K562 (cell line): ENCODE measurements at regions not wholly inside any gene's neighbourhood (a gene's known extent, or its start where the extent isn't known, plus 50 kb on each side); places are given as distances from the start of the nearest gene placed in this dataset.
A peak's percentile ranks its signal among the peaks of the same experiment; 100 is the strongest.

Source experiments
- ATF1 ChIP-seq, 2 experiments: fragments of 450-650 bp in 1 of 2; IDR thresholded peaks; 2 replicates each; pipeline ENCODE4 v1.6.1; 2016; ENCODE audit warnings: missing compliant biosample characterization in 1 of 2, missing genetic modification characterization in 1 of 2
- ATF4 ChIP-seq: fragments of 450-650 bp; formaldehyde crosslinking; IDR thresholded peaks from 2 replicates; pipeline ENCODE4 v1.4.0; 2022; ENCODE audit warnings: mild to moderate bottlenecking, moderate library complexity
- CHD4 ChIP-seq: fragments of 200-600 bp; sonication (generic); IDR thresholded peaks from 3 replicates; pipeline ENCODE4 v1.6.1; 2012; ENCODE audit warnings: low read depth, mild to moderate bottlenecking, mixed read lengths, low read length, inconsistent platforms; ENCODE audit not compliant: insufficient read depth, insufficient replicate concordance, poor library complexity, severe bottlenecking
- HOMEZ ChIP-seq: fragments of 250-450 bp; sonication (Bioruptor Pico); IDR thresholded peaks from 2 replicates; pipeline ENCODE4 v1.4.0; 2020; ENCODE audit warnings: mild to moderate bottlenecking, moderate library complexity
- JUNB ChIP-seq: fragments of 450-650 bp; formaldehyde crosslinking; conservative IDR thresholded peaks from 2 replicates; pipeline ENCODE4 v1.4.0; 2020; ENCODE audit warnings: mild to moderate bottlenecking
- MAZ ChIP-seq, 2 experiments: fragments of 450-650 bp in 1 of 2; sonication (generic) in 1 of 2; formaldehyde crosslinking; IDR thresholded peaks in 1 of 2; conservative IDR thresholded peaks in 1 of 2; 2 replicates each; pipeline versions ENCODE4 v1.4.0 to v1.5.0; 2020; ENCODE audit warnings: mild to moderate bottlenecking in 1 of 2, missing genetic modification reagents in 1 of 2
- NCOR1 ChIP-seq: fragments of 450-650 bp; IDR thresholded peaks from 2 replicates; pipeline ENCODE4 v1.6.1; 2016; ENCODE audit warnings: mild to moderate bottlenecking, moderate library complexity
- RBM22 ChIP-seq: fragments of 200-400 bp; formaldehyde crosslinking; IDR thresholded peaks from 2 replicates; pipeline ENCODE4 v1.6.1; 2018; ENCODE audit warnings: low read length, low read depth; ENCODE audit not compliant: poor library complexity, severe bottlenecking
- ZBTB1 ChIP-seq: sonication (generic); formaldehyde crosslinking; IDR thresholded peaks from 2 replicates; pipeline ENCODE4 v1.8.1; 2023; ENCODE audit warnings: missing genetic modification reagents, low read depth, mild to moderate bottlenecking, borderline replicate concordance
- ZBTB26 ChIP-seq: fragments of 450-650 bp; formaldehyde crosslinking; IDR thresholded peaks from 2 replicates; pipeline ENCODE4 v1.4.0; 2022; ENCODE audit warnings: missing genetic modification characterization
- ZNF408 ChIP-seq: fragments of 250-450 bp; sonication (Bioruptor Pico); IDR thresholded peaks from 2 replicates; pipeline ENCODE4 v1.4.0; 2020; ENCODE audit warnings: low read depth, mild to moderate bottlenecking, moderate library complexity
- ZNF518B ChIP-seq: fragments of 250-450 bp; sonication (Bioruptor Pico); IDR thresholded peaks from 2 replicates; pipeline ENCODE4 v1.5.0; 2021; ENCODE audit warnings: mild to moderate bottlenecking, moderate library complexity
- ZNF592 ChIP-seq: fragments of 450-650 bp; IDR thresholded peaks from 2 replicates; pipeline ENCODE4 v1.6.1; 2017; ENCODE audit warnings: antibody characterized with exemption, mild to moderate bottlenecking
- ZNF79 ChIP-seq: fragments of 250-450 bp; sonication (Bioruptor Pico); IDR thresholded peaks from 2 replicates; pipeline ENCODE4 v1.4.0; 2020; ENCODE audit warnings: low read depth, mild to moderate bottlenecking, moderate library complexity
- TF ChIP-seq, protein P1 (sequence below): fragments of 450-650 bp; formaldehyde crosslinking; IDR thresholded peaks from 2 replicates; pipeline ENCODE4 v1.4.0; 2020; ENCODE audit warnings: mild to moderate bottlenecking

DNA sequence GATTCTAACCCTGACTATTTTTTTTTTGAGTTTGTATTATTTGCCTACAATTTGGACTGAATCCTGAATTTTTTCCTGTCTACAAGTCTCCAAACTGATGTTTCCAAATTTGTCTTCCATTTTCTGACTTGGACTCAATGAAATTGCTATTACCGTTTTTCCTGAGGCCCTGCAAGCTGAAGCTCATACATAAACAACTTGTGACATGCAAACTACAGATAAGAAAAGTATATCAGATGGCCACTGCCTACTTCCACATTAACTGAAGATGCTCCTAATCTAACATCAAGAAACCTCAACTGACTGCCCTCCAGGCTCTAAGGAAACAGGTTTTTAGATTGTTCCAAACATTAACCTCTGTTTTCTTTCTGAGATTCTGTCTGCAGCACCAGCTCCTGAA, 51.1 kb upstream of the KLHDC7A start (continued):
- TF ChIP-seq HOMEZ (CRISPR knock-in tag) (no peak), ZNF518B (no peak), JUNB (CRISPR knock-in tag) (no peak), RBM22 (no peak), ATF4 (CRISPR knock-in tag) (peak; percentile 58; the same call in 1 of the 2 replicates), ZNF79 (CRISPR knock-in tag) (0 out of 2 replicates have a peak, but pooled peaks have one; percentile 43), ZNF592 (no peak), ZBTB1 (CRISPR knock-in tag) (no peak), MAZ (CRISPR knock-in tag; conservative IDR thresholded peaks at IDR 0.05 in 1 of 2, IDR thresholded peaks at IDR 0.05 in 1 of 2) (no peak), ZNF408 (CRISPR knock-in tag) (no peak), ZBTB26 (CRISPR knock-in tag) (no peak), NCOR1 (no peak), ATF1 (CRISPR knock-in tag; IDR thresholded peaks at IDR 0.05) (no peak), ATF1 (tag; IDR thresholded peaks at IDR 0.05) (peak; percentile 42), CHD4 (peak; percentile 48)
- TF ChIP-seq, protein P1, sequence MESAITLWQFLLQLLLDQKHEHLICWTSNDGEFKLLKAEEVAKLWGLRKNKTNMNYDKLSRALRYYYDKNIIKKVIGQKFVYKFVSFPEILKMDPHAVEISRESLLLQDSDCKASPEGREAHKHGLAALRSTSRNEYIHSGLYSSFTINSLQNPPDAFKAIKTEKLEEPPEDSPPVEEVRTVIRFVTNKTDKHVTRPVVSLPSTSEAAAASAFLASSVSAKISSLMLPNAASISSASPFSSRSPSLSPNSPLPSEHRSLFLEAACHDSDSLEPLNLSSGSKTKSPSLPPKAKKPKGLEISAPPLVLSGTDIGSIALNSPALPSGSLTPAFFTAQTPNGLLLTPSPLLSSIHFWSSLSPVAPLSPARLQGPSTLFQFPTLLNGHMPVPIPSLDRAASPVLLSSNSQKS: no peak
